T-helper 1 cell (primary cell): ENCODE measurements at regions not wholly inside any gene's neighbourhood (a gene's known extent, or its start where the extent isn't known, plus 50 kb on each side); places are given as distances from the start of the nearest gene placed in this dataset.
A peak's percentile ranks its signal among the peaks of the same experiment; 100 is the strongest.

Experiments
- DNase-seq, 5 donors: peaks; one replicate each; pipeline ENCODE4 v3.0.0-alpha.2; 2012 to 2020

GRCh38 chr1:18564676-18565075, 66.0 kb upstream of the PAX7 start:
- no peak for DNase-seq

- no peak for DNase-seq
These were observed 65.3 kb upstream of the PAX7 start for GRCh38 chr1:18565321-18565720.

- DNase-seq: no peak
These were observed 62.2 kb upstream of the PAX7 start for GRCh38 chr1:18568489-18568888.

- no peak for DNase-seq
These were observed 61.4 kb upstream of the PAX7 start for GRCh38 chr1:18569251-18569650.

- no peak for DNase-seq
These were observed 60.7 kb upstream of the PAX7 start for GRCh38 chr1:18569811-18570545.

GRCh38 chr1:18571275-18571674, 59.4 kb upstream of the PAX7 start:
- no peak for DNase-seq

GRCh38 chr1:18572022-18572880, 58.4 kb upstream of the PAX7 start:
- DNase-seq: no peak

GRCh38 chr1:18573170-18573569, 57.5 kb upstream of the PAX7 start:
- DNase-seq: no peak

GRCh38 chr1:18574754-18575153, 55.9 kb upstream of the PAX7 start:
- no peak for DNase-seq

GRCh38 chr1:18575620-18576019, 55.0 kb upstream of the PAX7 start:
- DNase-seq: peak in 3 of 5 donors; percentile 25 to 42 (median 27)

- DNase-seq: no peak
These were observed 52.4 kb upstream of the PAX7 start for GRCh38 chr1:18578271-18578670.

- peak in 1 of 5 donors; percentile 8 for DNase-seq
These were observed 51.4 kb upstream of the PAX7 start for GRCh38 chr1:18579267-18579666.

- DNase-seq: no peak
These were observed 50.6 kb upstream of the PAX7 start for GRCh38 chr1:18580047-18580446.

- no peak for DNase-seq
These were observed 49.8 kb upstream of the PAX7 start for GRCh38 chr1:18580691-18581419.
